OCI-LY3 (cell line): ENCODE measurements at regions not wholly inside any gene's neighbourhood (a gene's known extent, or its start where the extent isn't known, plus 50 kb on each side); places are given as distances from the start of the nearest gene placed in this dataset.
"Not testable (repeated sequence)": the region's sequence is repeated elsewhere in the genome, so short reads cannot be mapped to it uniquely, and the experiment has no call there.

Experiments
- H2AFZ ChIP-seq: fragments of 200-600, 300-600 bp; shearing (Covaris generic); 2 replicates; pipeline ENCODE4 v1.6.0; 2014; ENCODE audit warnings: antibody characterized with exemption, low read depth, low read length
- H3K27ac ChIP-seq: fragments of 200-600, 300-600 bp; sonication (generic); 2 replicates; pipeline ENCODE4 v1.5.1; 2014; ENCODE audit warnings: mild to moderate bottlenecking, low read length, moderate library complexity, mixed read lengths
- H3K27me3 ChIP-seq: fragments of 200-600, 300-600 bp; sonication (generic); 2 replicates; pipeline ENCODE4 v1.6.1; 2014; ENCODE audit warnings: low read depth, low read length, mixed read lengths
- H3K36me3 ChIP-seq: fragments of 200-600, 300-600 bp; sonication (generic); replicated peaks from 2 replicates; pipeline ENCODE3; 2014; ENCODE audit warnings: low read depth, low read length, mixed read lengths
- H3K4me1 ChIP-seq: fragments of 300-600, 200-600 bp; sonication (generic); 2 replicates; pipeline ENCODE4 v1.6.1; 2014; ENCODE audit warnings: low read length, mixed read lengths
- H3K4me2 ChIP-seq: fragments of 200-600, 300-600 bp; sonication (generic); 2 replicates; pipeline ENCODE4 v1.6.1; 2014; ENCODE audit warnings: low read length, mixed read lengths
- H3K4me3 ChIP-seq: fragments of 300-600, 200-600 bp; sonication (generic); 2 replicates; pipeline ENCODE4 v1.5.1; 2014; ENCODE audit warnings: antibody characterized with exemption, mild to moderate bottlenecking, low read length, moderate library complexity
- H3K79me2 ChIP-seq: fragments of 300-600, 200-600 bp; shearing (Covaris generic); 2 replicates; pipeline ENCODE4 v1.6.1; 2014; ENCODE audit warnings: mild to moderate bottlenecking, low read length, mixed read lengths
- H3K9ac ChIP-seq: fragments of 300-600, 200-600 bp; shearing (Covaris generic); 2 replicates; pipeline ENCODE4 v1.6.0; 2014; ENCODE audit warnings: mild to moderate bottlenecking, low read length, moderate library complexity
- H3K9me3 ChIP-seq: fragments of 200-600, 300-600 bp; shearing (Covaris generic); 2 replicates; pipeline ENCODE4 v1.6.1; 2014; ENCODE audit warnings: low read length, mixed read lengths; ENCODE audit not compliant: insufficient read depth
- H4K20me1 ChIP-seq: fragments of 200-600, 300-600 bp; sonication (generic); 2 replicates; pipeline ENCODE4 v1.6.1; 2016; ENCODE audit warnings: low read length, mixed read lengths; ENCODE audit not compliant: insufficient read depth
- EZH2phosphoT487 ChIP-seq: fragments of 200-600 bp; shearing (Covaris generic); IDR thresholded peaks from 2 replicates; pipeline ENCODE4 v1.6.1; 2018; ENCODE audit warnings: antibody characterized with exemption, mixed run types, low read depth
- TF ChIP-seq, protein P1 (sequence below): fragments of 200-600, 300-600 bp; sonication (generic); IDR thresholded peaks from 2 replicates; pipeline ENCODE4 v1.5.1; 2014; ENCODE audit warnings: antibody characterized with exemption, low read length, low read depth

DNA sequence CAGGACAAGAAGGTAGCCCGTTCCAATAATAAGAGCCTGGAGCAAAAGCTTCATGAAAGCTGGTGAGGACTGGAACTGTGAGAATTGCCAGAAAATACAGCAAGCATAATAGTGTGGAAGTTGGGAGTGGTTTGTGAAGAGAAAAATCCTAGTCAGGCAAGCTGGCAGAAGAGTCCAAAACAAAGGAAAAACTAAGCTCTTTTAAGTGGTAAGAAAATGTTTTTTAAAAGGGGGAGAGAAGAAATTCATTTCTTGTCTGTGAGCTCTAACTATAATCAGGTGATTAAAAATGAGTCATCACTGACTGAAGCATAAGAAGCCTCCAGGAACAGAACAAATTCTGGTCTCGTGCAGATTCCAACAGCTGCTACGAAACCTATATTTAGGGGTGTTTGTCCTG, 102.6 kb downstream of the CAAP1 start:
- Histone ChIP-seq H3K36me3 (no peaks in the 10 kb centered on the region), H3K4me1 (no peaks in the 10 kb centered on the region), H3K4me3 (no peak overlapping the region), H2AFZ (no peak overlapping the region), H3K27ac (no peak overlapping the region), H3K9ac (no peak overlapping the region), H4K20me1 (no peaks in the 10 kb centered on the region), H3K27me3 (no peaks in the 10 kb centered on the region), H3K79me2 (no peaks in the 10 kb centered on the region), H3K4me2 (no peak overlapping the region), H3K9me3 (no peaks in the 10 kb centered on the region)
- TF ChIP-seq, protein P1, sequence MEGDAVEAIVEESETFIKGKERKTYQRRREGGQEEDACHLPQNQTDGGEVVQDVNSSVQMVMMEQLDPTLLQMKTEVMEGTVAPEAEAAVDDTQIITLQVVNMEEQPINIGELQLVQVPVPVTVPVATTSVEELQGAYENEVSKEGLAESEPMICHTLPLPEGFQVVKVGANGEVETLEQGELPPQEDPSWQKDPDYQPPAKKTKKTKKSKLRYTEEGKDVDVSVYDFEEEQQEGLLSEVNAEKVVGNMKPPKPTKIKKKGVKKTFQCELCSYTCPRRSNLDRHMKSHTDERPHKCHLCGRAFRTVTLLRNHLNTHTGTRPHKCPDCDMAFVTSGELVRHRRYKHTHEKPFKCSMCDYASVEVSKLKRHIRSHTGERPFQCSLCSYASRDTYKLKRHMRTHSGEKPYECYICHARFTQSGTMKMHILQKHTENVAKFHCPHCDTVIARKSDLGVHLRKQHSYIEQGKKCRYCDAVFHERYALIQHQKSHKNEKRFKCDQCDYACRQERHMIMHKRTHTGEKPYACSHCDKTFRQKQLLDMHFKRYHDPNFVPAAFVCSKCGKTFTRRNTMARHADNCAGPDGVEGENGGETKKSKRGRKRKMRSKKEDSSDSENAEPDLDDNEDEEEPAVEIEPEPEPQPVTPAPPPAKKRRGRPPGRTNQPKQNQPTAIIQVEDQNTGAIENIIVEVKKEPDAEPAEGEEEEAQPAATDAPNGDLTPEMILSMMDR = no peak
- TF ChIP-seq EZH2phosphoT487 = no peak

- TF ChIP-seq, protein P1 = no peak
- no peak for TF ChIP-seq EZH2phosphoT487
- Histone ChIP-seq H3K4me1 (no peaks in the 10 kb centered on the region), H3K9ac (no peak overlapping the region), H3K4me2 (no peak overlapping the region), H3K9me3 (no peaks in the 10 kb centered on the region), H3K4me3 (no peak overlapping the region), H3K27ac (no peak overlapping the region), H4K20me1 (no peaks in the 10 kb centered on the region), H2AFZ (no peak overlapping the region), H3K36me3 (no peaks in the 10 kb centered on the region), H3K79me2 (no peaks in the 10 kb centered on the region), H3K27me3 (no peaks in the 10 kb centered on the region)
Measured at GRCh38 chr9:26786564-26786963, 106.0 kb downstream of the CAAP1 start.

DNA sequence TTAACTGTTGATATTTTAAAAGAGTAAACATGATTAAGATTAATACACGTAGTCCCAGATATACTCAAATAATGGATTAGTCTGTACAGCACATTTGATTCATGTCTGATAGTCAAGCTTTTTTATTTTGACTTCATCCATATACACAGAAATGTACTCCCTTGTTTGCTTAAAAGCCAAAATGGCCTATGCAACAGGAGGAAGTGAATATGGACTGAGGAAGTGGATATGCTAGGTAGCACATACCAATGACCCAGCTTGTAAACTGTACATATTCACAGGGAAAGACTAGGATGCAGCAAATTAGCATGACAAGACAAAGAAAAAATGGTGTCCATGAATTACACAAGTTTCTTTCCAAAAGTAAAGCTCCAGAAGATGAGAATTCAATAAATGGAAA, 109.7 kb downstream of the CAAP1 start:
- no peak overlapping the region for H3K4me2 ChIP-seq
- no peaks in the 10 kb centered on the region for H3K36me3 ChIP-seq
- H4K20me1 ChIP-seq = no peaks in the 10 kb centered on the region
- no peak for TF ChIP-seq EZH2phosphoT487
- TF ChIP-seq, protein P1 = no peak
- H3K4me1 ChIP-seq = no peaks in the 10 kb centered on the region
- no peak overlapping the region for H3K9ac ChIP-seq
- H2AFZ ChIP-seq = no peak overlapping the region
- no peaks in the 10 kb centered on the region for H3K79me2 ChIP-seq
- H3K27me3 ChIP-seq = no peaks in the 10 kb centered on the region
- no peak overlapping the region for H3K27ac ChIP-seq
- H3K4me3 ChIP-seq = no peak overlapping the region
- H3K9me3 ChIP-seq = no peaks in the 10 kb centered on the region

DNA sequence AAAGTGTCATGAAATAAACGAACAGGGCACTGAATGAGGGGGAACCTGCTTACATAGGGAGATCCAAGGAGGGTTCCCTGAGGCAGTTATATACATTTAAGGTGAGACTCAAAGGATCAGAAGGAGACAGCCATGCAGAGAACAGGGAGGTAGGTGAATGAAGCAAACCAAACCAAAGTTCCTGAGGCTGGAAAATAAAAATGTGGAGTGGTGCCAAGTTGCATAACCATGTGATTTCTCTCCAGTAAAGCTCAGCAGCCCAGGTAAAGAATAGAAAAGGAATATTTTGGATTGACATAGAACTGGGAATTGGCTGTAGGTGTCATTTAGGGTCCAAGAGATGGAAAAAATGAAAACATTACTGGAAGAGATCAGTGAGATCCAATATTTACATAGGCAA, 110.7 kb downstream of the CAAP1 start:
- no peaks in the 10 kb centered on the region for H3K36me3 ChIP-seq
- no peak overlapping the region for H2AFZ ChIP-seq
- no peaks in the 10 kb centered on the region for H3K27me3 ChIP-seq
- H3K27ac ChIP-seq = no peak overlapping the region
- TF ChIP-seq, protein P1 = no peak
- no peak for TF ChIP-seq EZH2phosphoT487
- H3K4me1 ChIP-seq = no peaks in the 10 kb centered on the region
- H3K79me2 ChIP-seq = no peaks in the 10 kb centered on the region
- no peak overlapping the region for H3K9ac ChIP-seq
- no peak overlapping the region for H3K4me3 ChIP-seq
- no peaks in the 10 kb centered on the region for H4K20me1 ChIP-seq
- H3K4me2 ChIP-seq = no peak overlapping the region
- H3K9me3 ChIP-seq = no peaks in the 10 kb centered on the region

DNA sequence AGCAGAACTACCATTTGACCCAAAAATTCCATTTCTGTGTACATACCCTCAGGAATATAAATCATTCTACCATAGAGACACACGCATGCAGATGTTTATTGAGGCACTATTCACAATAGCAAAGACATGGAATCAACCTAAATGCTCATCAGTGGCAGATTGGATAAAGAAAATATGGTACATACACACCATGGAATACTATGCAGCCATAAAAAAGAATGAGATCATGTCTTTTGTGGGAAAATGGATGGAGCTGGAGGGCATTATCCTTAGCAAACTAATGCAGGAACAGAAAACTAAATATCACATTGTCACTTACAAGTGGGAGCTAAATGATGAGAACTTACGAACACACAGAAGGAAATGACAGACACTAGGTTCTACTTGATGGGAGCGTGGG, 112.3 kb downstream of the CAAP1 start:
- H2AFZ ChIP-seq, H3K27me3 ChIP-seq, H3K4me1 ChIP-seq, H3K36me3 ChIP-seq, H3K79me2 ChIP-seq, H3K9ac ChIP-seq, H4K20me1 ChIP-seq, H3K27ac ChIP-seq, H3K4me2 ChIP-seq, H3K9me3 ChIP-seq, H3K4me3 ChIP-seq: not testable (repeated sequence)
